ENCODE measurements at regions not wholly inside any gene's neighbourhood (a gene's known extent, or its start where the extent isn't known, plus 50 kb on each side); places are given as distances from the start of the nearest gene placed in this dataset.

- no peak overlapping the region for H2AFZ ChIP-seq (ENCODE audit: low read length)
- no CpG with 5 or more reads among the region's 5 CpGs for WGBS (ENCODE audit: extremely low coverage, insufficient read length, low lambda C conversion rate)
- no peak overlapping the region for H2BK15ac ChIP-seq (ENCODE audit: low read depth, low read length)
- Mint-ChIP-seq H3K27me3 (ENCODE audit: low read depth) (peaks cover 3% of the 10 kb centered on the region; the same call in 1 of the 2 replicates), H3K36me3 (ENCODE audit: insufficient read depth in 1 of 3, low read depth in 3 of 3) (peaks cover 0 to 1% (median 0%) of the 10 kb centered on the region in 3 experiments; a peak in 2 of 7 replicates), H3K4me1 (no peaks in the 10 kb centered on the region), H3K9me3 (peaks cover 15 to 66% of the 10 kb centered on the region in 2 experiments), H3K27ac (no peak overlapping the region), H3K4me3 (no peak overlapping the region)
- no peak for DNase-seq
- H3K4me1 ChIP-seq (ENCODE audit: insufficient read depth, low read length): no peaks in the 10 kb centered on the region
- no peak overlapping the region for H3K4ac ChIP-seq (ENCODE audit: low read depth, low read length)
- no peak overlapping the region for H3K9ac ChIP-seq (ENCODE audit: extremely low read depth, insufficient read length, low read length)
- H3K79me1 ChIP-seq (ENCODE audit: insufficient read depth, low read depth, low read length, poor library complexity, severe bottlenecking): no peaks in the 10 kb centered on the region
- H3K56ac ChIP-seq (ENCODE audit: insufficient read length, low read depth, low read length): no peak overlapping the region
- H4K91ac ChIP-seq (ENCODE audit: insufficient read length, low read depth, low read length): no peak overlapping the region
- no peaks in the 10 kb centered on the region for H3K9me3 ChIP-seq (ENCODE audit: control insufficient read depth, low read depth, low read length)
- no peak overlapping the region for H3K27ac ChIP-seq (ENCODE audit: insufficient read length, low read depth, low read length)
- H3K14ac ChIP-seq (ENCODE audit: insufficient read depth, low read length): no peak overlapping the region
- no peak overlapping the region for H2BK12ac ChIP-seq (ENCODE audit: insufficient read length, low read depth, low read length)
- no peak overlapping the region for H4K8ac ChIP-seq (replicated peaks; ENCODE audit: insufficient read length, low read depth, low read length)
- no peak overlapping the region for H2BK120ac ChIP-seq (ENCODE audit: low read depth, low read length, poor library complexity, severe bottlenecking)
- no peak overlapping the region for H3K4me2 ChIP-seq (ENCODE audit: insufficient read depth, insufficient read length, low read length)
- H4K5ac ChIP-seq (ENCODE audit: insufficient read length, low read depth, low read length): no peak overlapping the region
- no peaks in the 10 kb centered on the region for H3K23me2 ChIP-seq (ENCODE audit: insufficient read length, low read depth, low read length, poor library complexity, severe bottlenecking)
- H3K18ac ChIP-seq (ENCODE audit: insufficient read length, low read depth, low read length): no peak overlapping the region
- no peaks in the 10 kb centered on the region for H3K79me2 ChIP-seq (ENCODE audit: insufficient read depth, low read length)
- no peak overlapping the region for H2AK5ac ChIP-seq (ENCODE audit: insufficient read length, low read length)
- H4K20me1 ChIP-seq (ENCODE audit: control insufficient read depth, insufficient read depth, insufficient read length): no peaks in the 10 kb centered on the region
- no peak for TF ChIP-seq CTCF (conservative IDR thresholded peaks at IDR 0.05)
- no peak overlapping the region for H3T11ph ChIP-seq (ENCODE audit: low read length)
- H3K27me3 ChIP-seq (ENCODE audit: insufficient read depth, low read length): no peaks in the 10 kb centered on the region
- H2BK20ac ChIP-seq (ENCODE audit: low read depth, low read length, poor library complexity, severe bottlenecking): no peak overlapping the region
- no peak overlapping the region for H3K23ac ChIP-seq (ENCODE audit: insufficient read length, low read depth, low read length)
- no peak overlapping the region for H2BK5ac ChIP-seq (ENCODE audit: insufficient read length, low read length)
Measured at GRCh38 chr6:159493898-159494585, 199.0 kb downstream of the SOD2 start.

All from H9 (cell line).